Stimulated activated naive CD8-positive, alpha-beta T cell treated with anti-CD3 and anti-CD28 coated beads, Interleukin-15, amount 100 ng/mL, for 72 hours (primary cell): ENCODE measurements at regions not wholly inside any gene's neighbourhood (a gene's known extent, or its start where the extent isn't known, plus 50 kb on each side); places are given as distances from the start of the nearest gene placed in this dataset.
A peak's percentile ranks its signal among the peaks of the same experiment; 100 is the strongest.

Experiments
- ATAC-seq: fragments of 150-1000 bp; cut with Tn5 transposase; 2 replicates; pipeline ENCODE4 v1.10.0; 2021; ENCODE audit warnings: mild to moderate bottlenecking, moderate library complexity
- DNase-seq, 2 donors: peaks; one replicate each; pipeline ENCODE4 v3.0.0; 2021 to 2022
- H3K27ac Mint-ChIP-seq, 2 donors: one replicate each; pipeline ENCODE4 v1.8.0; 2022; ENCODE audit warnings: mild to moderate bottlenecking in 2 of 2, mixed read lengths in 2 of 2, moderate library complexity in 2 of 2
- H3K27me3 Mint-ChIP-seq: one replicate; pipeline ENCODE4 v1.8.0; 2022; ENCODE audit warnings: mixed read lengths
- H3K4me1 Mint-ChIP-seq: one replicate; pipeline ENCODE4 v1.8.0; 2022; ENCODE audit warnings: mild to moderate bottlenecking, mixed read lengths
- H3K4me3 Mint-ChIP-seq, 2 donors: one replicate each; pipeline ENCODE4 v1.8.0; 2022; ENCODE audit warnings: mild to moderate bottlenecking in 2 of 2, mixed read lengths in 2 of 2, moderate library complexity in 1 of 2
- H3K9me3 Mint-ChIP-seq, 2 donors: one replicate each; pipeline ENCODE4 v1.8.0; 2022; ENCODE audit warnings: mixed read lengths in 2 of 2

DNA sequence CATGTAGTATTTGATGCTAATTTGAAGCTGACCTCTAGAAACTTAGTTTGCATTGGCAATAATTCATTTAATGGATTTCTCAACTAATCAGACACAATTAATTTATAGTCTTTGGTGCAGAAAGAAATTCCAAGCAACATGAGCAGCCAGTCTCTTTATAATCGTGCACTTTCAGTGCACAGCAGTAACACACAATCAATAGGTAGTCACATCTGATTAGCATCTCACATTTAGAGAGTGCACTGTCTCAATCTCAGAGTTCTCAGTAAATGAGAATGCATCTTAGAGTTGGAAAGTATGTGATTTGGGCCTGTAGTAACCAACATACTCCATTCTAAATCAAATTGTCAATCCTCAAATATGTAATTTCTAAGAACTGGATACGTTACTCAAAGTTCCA is 377.6 kb downstream of the POM121L12 start:
- no peaks in the 10 kb centered on the region for H3K27me3 Mint-ChIP-seq
- H3K4me3 Mint-ChIP-seq: no peak overlapping the region

GRCh38 chr7:53415816-53416215 is 380.4 kb downstream of the POM121L12 start:
- H3K27me3 Mint-ChIP-seq: no peaks in the 10 kb centered on the region
- ATAC-seq (no peak), DNase-seq (no peak)
- no peaks in the 10 kb centered on the region for H3K4me1 Mint-ChIP-seq
- no peak overlapping the region for H3K27ac Mint-ChIP-seq
- H3K4me3 Mint-ChIP-seq: no peak overlapping the region
- H3K9me3 Mint-ChIP-seq: peaks cover 30 to 51% of the 10 kb centered on the region in 2 donors

More for the DNA sequence above, 377.6 kb downstream of the POM121L12 start:
- Mint-ChIP-seq H3K4me1 (no peaks in the 10 kb centered on the region), H3K9me3 (peaks cover 24 to 42% of the 10 kb centered on the region in 2 donors), H3K27ac (no peak overlapping the region)
- ATAC-seq (no peak), DNase-seq (no peak)

DNA sequence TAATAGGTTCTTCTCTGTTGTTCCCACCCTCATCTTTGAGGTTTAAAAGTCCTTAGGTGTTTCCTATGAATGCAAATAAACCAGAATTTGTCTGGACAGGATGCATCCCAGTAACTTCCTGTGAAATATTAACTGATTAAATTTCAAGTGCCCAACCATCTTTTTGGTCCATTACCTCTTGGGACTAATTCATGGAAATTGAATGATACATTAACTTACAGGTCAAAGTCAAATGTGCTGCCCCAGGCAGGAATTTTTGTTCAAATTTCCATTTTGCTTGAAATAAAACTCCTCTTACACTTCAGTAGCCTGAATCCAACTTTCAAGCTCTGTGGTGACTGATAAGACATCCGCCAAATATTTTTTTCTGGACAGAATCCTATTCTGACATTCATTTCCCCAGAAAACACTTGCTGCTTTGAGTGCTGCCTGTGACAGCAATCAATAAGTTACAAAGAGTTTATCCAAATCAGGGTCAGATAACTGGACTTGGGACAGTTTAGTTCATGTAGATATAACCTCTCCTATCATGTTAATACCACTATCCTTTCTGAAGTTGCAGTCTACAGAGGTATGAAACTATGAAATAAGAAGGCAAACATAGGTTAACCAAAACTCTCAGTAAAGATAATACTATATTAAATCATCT is 383.5 kb downstream of the POM121L12 start:
- Mint-ChIP-seq H3K4me3 (no peak overlapping the region), H3K4me1 (no peaks in the 10 kb centered on the region), H3K9me3 (peaks cover 28 to 41% of the 10 kb centered on the region in 2 donors), H3K27me3 (no peaks in the 10 kb centered on the region), H3K27ac (no peak overlapping the region)
- DNase-seq: no peak
- no peak for ATAC-seq

GRCh38 chr7:53420550-53420949 is 385.1 kb downstream of the POM121L12 start:
- Mint-ChIP-seq H3K4me1 (no peaks in the 10 kb centered on the region), H3K27me3 (no peaks in the 10 kb centered on the region), H3K27ac (no peak overlapping the region), H3K9me3 (peaks cover 19 to 32% of the 10 kb centered on the region in 2 donors), H3K4me3 (no peak overlapping the region)
- ATAC-seq (no peak), DNase-seq (no peak)

DNA sequence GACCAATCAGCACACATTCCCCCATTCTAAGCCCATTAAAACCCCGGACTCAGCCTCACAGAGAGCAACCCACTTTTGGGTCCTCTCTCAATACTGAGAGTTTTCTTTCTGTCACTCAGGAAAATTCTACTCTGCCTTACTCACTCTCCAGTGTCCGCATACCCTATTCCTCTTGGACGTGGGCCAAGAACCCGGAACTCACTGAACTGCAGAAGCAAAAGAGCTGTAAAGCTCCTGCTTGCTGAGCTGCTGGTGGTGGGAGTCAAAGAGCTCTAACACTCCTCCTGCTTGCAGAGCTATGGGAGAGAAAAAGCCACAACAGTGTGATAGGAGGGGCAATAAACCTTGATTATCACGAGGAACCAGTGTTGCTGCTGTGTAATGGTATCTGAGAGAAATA is 386.9 kb downstream of the POM121L12 start:
- Mint-ChIP-seq H3K4me3 (no peak overlapping the region), H3K9me3 (peaks cover 14 to 36% of the 10 kb centered on the region in 2 donors), H3K27ac (no peak overlapping the region), H3K27me3 (no peaks in the 10 kb centered on the region), H3K4me1 (no peaks in the 10 kb centered on the region)
- ATAC-seq: no peak
- DNase-seq: no peak

DNA sequence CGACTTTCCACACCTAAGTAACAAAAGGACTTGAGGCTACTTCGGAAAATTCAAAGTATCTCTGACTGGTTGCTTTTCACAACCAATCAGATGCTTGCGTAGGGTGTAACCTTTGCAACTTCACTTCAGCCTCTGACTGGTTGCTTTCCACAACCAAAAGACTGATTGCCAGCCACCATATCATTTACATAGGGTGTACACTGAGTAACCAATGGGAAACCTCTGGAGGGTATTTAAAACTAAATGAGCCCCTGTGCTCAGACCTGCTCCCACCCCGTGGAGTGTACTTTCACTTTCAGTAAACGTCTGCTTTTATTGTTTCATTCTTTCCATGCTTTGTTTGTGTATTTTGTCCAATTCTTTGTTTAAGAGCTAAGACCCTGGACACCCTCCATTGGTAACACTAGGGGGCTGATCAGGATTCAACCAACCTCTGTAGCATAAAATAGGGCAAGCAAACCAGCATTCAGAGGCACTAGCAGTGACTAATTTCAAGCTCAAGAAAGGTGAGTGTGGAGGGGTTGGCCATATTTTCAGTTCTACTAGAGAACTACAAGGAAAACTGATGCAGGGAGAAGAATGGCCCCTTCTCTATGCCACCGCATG is 390.8 kb downstream of the POM121L12 start:
- no peak overlapping the region for H3K27ac Mint-ChIP-seq
- no peak for DNase-seq
- no peaks in the 10 kb centered on the region for H3K27me3 Mint-ChIP-seq
- no peaks in the 10 kb centered on the region for H3K4me1 Mint-ChIP-seq
- ATAC-seq: no peak
- no peak overlapping the region for H3K4me3 Mint-ChIP-seq
- H3K9me3 Mint-ChIP-seq: peaks cover 8 to 29% of the 10 kb centered on the region in 2 donors

DNA sequence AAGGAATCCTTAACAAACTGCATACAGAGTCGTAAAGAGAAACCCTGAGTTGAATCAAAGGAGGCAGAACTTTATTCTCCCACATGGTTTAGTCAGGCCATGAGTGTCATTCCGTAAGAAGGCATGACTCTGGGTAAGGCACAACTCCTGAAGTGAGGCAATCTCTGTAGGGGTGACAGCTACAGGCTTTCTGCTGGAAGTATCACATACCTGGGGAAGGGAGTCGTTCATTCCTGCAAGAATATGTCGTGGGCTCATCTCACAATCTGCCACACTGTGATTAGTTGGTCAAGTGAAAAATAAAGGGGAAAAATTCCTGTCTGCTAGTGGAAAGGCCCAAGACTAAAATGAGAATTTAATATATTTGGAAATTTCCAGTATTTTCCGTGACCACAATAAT is 392.6 kb downstream of the POM121L12 start:
- Mint-ChIP-seq H3K27ac (no peak overlapping the region), H3K9me3 (peaks cover 8 to 23% of the 10 kb centered on the region in 2 donors), H3K4me1 (no peaks in the 10 kb centered on the region), H3K27me3 (no peaks in the 10 kb centered on the region), H3K4me3 (no peak overlapping the region)
- ATAC-seq (no peak), DNase-seq (no peak)

- Mint-ChIP-seq H3K27me3 (no peaks in the 10 kb centered on the region), H3K4me3 (no peak overlapping the region), H3K4me1 (no peaks in the 10 kb centered on the region), H3K27ac (no peak overlapping the region), H3K9me3 (peaks cover 0 to 9% of the 10 kb centered on the region in 2 donors)
- no peak for DNase-seq
- ATAC-seq: no peak
Measured at GRCh38 chr7:53431901-53432300, 396.5 kb downstream of the POM121L12 start.

GRCh38 chr7:53437336-53437735 is 401.9 kb downstream of the POM121L12 start:
- H3K9me3 Mint-ChIP-seq: peaks cover 0 to 9% of the 10 kb centered on the region in 2 donors
- H3K4me3 Mint-ChIP-seq: no peak overlapping the region
- no peaks in the 10 kb centered on the region for H3K27me3 Mint-ChIP-seq
- H3K4me1 Mint-ChIP-seq: no peaks in the 10 kb centered on the region
- H3K27ac Mint-ChIP-seq: no peak overlapping the region
- ATAC-seq: no peak
- DNase-seq: no peak

- DNase-seq (no peak), ATAC-seq (no peak)
- peaks cover 7 to 14% of the 10 kb centered on the region in 2 donors for H3K9me3 Mint-ChIP-seq
- H3K27me3 Mint-ChIP-seq: no peaks in the 10 kb centered on the region
- no peak overlapping the region for H3K27ac Mint-ChIP-seq
- H3K4me3 Mint-ChIP-seq: no peak overlapping the region
- H3K4me1 Mint-ChIP-seq: no peaks in the 10 kb centered on the region
Measured at GRCh38 chr7:53446170-53446569, 410.7 kb downstream of the POM121L12 start.

- ATAC-seq (no peak), DNase-seq (no peak)
- no peaks in the 10 kb centered on the region for H3K4me1 Mint-ChIP-seq
- peaks cover 5 to 13% of the 10 kb centered on the region in 2 donors for H3K9me3 Mint-ChIP-seq
- no peak overlapping the region for H3K4me3 Mint-ChIP-seq
- H3K27ac Mint-ChIP-seq: no peak overlapping the region
- no peaks in the 10 kb centered on the region for H3K27me3 Mint-ChIP-seq
Measured at GRCh38 chr7:53458636-53459035, 423.2 kb downstream of the POM121L12 start.

- Mint-ChIP-seq H3K27ac (no peak overlapping the region), H3K9me3 (peaks cover 8 to 19% of the 10 kb centered on the region in 2 donors), H3K4me3 (no peak overlapping the region), H3K27me3 (no peaks in the 10 kb centered on the region), H3K4me1 (no peaks in the 10 kb centered on the region)
- ATAC-seq (no peak), DNase-seq (no peak)
Measured at GRCh38 chr7:53466371-53466770, 430.9 kb downstream of the POM121L12 start.

GRCh38 chr7:53470336-53470970 is 435.0 kb downstream of the POM121L12 start:
- H3K9me3 Mint-ChIP-seq: peaks cover 1 to 8% of the 10 kb centered on the region in 2 donors
- H3K27ac Mint-ChIP-seq: no peak overlapping the region
- ATAC-seq (no peak), DNase-seq (no peak)
- H3K27me3 Mint-ChIP-seq: no peaks in the 10 kb centered on the region
- no peak overlapping the region for H3K4me3 Mint-ChIP-seq
- H3K4me1 Mint-ChIP-seq: no peaks in the 10 kb centered on the region

GRCh38 chr7:53473371-53473770 is 437.9 kb downstream of the POM121L12 start:
- Mint-ChIP-seq H3K4me3 (no peak overlapping the region), H3K9me3 (peaks cover 5 to 12% of the 10 kb centered on the region in 2 donors), H3K27ac (no peak overlapping the region), H3K27me3 (no peaks in the 10 kb centered on the region), H3K4me1 (no peaks in the 10 kb centered on the region)
- DNase-seq (no peak), ATAC-seq (no peak)

- H3K4me1 Mint-ChIP-seq: no peaks in the 10 kb centered on the region
- peak overlapping the region in 1 of 2 donors; percentile 22 for H3K27ac Mint-ChIP-seq
- H3K9me3 Mint-ChIP-seq: peaks cover 11 to 25% of the 10 kb centered on the region in 2 donors
- DNase-seq: no peak
- ATAC-seq: no peak
- H3K4me3 Mint-ChIP-seq: no peak overlapping the region
- no peaks in the 10 kb centered on the region for H3K27me3 Mint-ChIP-seq
Measured at GRCh38 chr7:53475776-53476175, 440.3 kb downstream of the POM121L12 start.

DNA sequence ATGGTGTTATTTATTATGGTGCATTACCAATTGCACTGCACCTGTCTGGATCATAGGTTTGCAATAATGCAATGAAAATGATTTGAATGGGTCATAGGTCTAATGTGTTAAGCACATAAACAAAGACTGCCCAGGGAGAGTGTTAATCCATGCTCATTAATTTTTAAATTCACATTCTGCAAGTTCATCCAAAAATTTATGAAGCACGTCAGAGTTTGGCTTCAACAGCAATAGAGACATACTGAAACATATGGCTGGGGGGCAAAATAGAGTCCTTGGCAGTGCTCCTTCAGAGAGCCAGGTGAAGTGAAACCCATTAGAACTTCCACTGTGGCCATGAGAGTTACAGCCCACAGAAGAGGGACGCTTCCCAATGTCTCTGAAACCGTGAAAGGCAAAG is 441.1 kb downstream of the POM121L12 start:
- peaks cover 11 to 32% of the 10 kb centered on the region in 2 donors for H3K9me3 Mint-ChIP-seq
- H3K4me3 Mint-ChIP-seq: no peak overlapping the region
- no peaks in the 10 kb centered on the region for H3K27me3 Mint-ChIP-seq
- ATAC-seq: no peak
- no peak for DNase-seq
- H3K27ac Mint-ChIP-seq: no peak overlapping the region
- no peaks in the 10 kb centered on the region for H3K4me1 Mint-ChIP-seq
